LNCaP clone FGC (cell line): ENCODE measurements at regions not wholly inside any gene's neighbourhood (a gene's known extent, or its start where the extent isn't known, plus 50 kb on each side); places are given as distances from the start of the nearest gene placed in this dataset.
A peak's percentile ranks its signal among the peaks of the same experiment; 100 is the strongest.

Experiments
- DNase-seq: peaks from one replicate; pipeline ENCODE4 v3.0.0-alpha.2; 2011; ENCODE audit warnings: low read depth
- H3K4me3 ChIP-seq: 2 replicates; pipeline ENCODE4 v1.5.1; 2011; ENCODE audit warnings: mild to moderate bottlenecking, low read depth, low read length, control low read depth
- CTCF ChIP-seq: IDR thresholded peaks from 2 replicates; pipeline ENCODE4 v1.5.1; 2012; ENCODE audit warnings: mild to moderate bottlenecking; ENCODE audit not compliant: control insufficient read depth, insufficient read depth; ENCODE audit errors: extremely low read depth

- no peak overlapping the region for H3K4me3 ChIP-seq
- DNase-seq, result no peak
- TF ChIP-seq CTCF, result no peak
Observed at GRCh38 chr19:28785971-28786370, 427.0 kb downstream of the UQCRFS1 start.

DNA sequence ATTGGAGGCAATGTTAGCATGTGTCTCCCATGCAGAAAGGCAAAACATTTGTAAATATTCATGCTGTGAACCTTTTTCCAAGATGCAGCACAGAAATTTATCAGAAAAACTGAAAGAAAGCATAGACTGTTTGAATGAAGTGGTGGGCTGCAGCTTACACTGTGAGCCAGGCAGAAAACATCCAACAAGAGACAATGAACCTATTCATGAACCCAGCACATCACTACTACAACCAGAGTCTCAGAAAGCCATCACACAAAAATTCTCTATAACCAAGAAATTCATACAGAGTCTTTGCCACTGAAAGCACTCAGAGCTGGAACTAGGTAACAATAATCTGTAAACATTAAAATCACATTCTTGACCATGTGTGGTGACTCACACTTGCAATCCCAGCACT lies 448.9 kb downstream of the UQCRFS1 start:
- H3K4me3 ChIP-seq, result no peak overlapping the region
- no peak for TF ChIP-seq CTCF
- no peak for DNase-seq

- DNase-seq, result no peak
- H3K4me3 ChIP-seq, result no peak overlapping the region
- no peak for TF ChIP-seq CTCF
Observed at GRCh38 chr19:28746478-28746877, 466.5 kb downstream of the UQCRFS1 start.

DNA sequence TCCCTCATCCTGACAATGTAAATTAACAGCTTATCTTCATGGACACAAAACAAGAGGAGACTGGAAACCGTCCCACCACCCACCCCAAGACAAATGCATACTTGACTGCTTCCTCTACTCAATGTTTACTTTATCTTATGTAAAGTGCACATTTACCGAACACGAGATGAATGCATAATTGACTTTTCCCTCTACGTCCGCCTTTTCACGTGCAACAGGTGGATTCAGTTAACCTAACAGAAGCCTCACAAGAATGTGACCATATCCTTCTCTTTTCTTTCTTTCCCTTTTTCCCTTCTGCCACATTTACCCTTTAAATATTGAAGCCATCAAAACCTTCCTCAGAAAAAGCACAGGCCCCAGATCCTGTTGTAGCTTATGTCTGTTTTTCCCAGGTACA lies 468.0 kb downstream of the UQCRFS1 start:
- H3K4me3 ChIP-seq, result no peak overlapping the region
- DNase-seq, result no peak
- no peak for TF ChIP-seq CTCF

DNA sequence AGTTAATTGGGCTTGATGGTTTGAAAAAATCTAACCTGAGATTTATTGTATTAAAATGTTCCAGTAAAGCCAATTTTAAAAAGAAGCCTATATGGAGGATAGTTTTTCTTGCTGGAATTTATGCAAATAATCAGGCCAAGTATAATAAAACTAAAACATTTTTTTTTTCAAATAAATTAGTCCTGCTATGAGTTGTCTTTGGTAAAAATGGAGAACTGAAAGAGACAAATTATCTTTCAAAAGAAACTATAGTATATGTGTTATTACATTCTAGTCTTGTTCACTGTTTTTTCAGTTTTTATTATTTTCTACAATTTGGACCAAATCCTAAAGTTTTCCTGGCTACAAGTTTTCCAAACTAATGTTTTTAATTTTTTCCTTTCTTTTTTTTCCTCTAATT lies 468.9 kb downstream of the UQCRFS1 start:
- DNase-seq, result no peak
- TF ChIP-seq CTCF, result no peak
- no peak overlapping the region for H3K4me3 ChIP-seq

GRCh38 chr19:28737021-28737895 lies 475.7 kb downstream of the UQCRFS1 start:
- peak; percentile 64 for TF ChIP-seq CTCF
- H3K4me3 ChIP-seq, result no peak overlapping the region

DNA sequence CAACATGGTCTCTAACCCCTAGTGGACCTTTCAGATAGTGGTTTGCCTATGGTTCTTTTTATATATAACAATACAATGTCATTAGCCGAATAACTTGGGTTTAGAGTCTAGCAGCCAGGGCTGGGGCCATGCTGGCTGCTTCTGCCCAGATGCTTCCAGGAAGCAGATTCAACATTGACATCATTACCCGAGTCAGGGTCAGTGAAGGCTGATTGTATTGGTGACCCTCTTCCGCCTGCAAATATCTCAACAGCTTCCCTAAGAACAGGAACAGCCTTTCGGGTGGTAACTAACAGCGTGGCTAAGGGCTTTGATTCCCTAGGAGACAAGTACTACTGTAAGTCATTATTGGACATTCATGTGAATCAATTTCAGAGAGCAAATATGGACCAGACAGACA lies 476.4 kb downstream of the UQCRFS1 start:
- no peak for TF ChIP-seq CTCF
- no peak for DNase-seq
- H3K4me3 ChIP-seq, result no peak overlapping the region

More at GRCh38 chr19:28737021-28737895, 475.7 kb downstream of the UQCRFS1 start:
- DNase-seq, result peak; percentile 46
